K562 (cell line): ENCODE measurements at regions not wholly inside any gene's neighbourhood (a gene's known extent, or its start where the extent isn't known, plus 50 kb on each side); places are given as distances from the start of the nearest gene placed in this dataset.

Source experiments
- ATAC-seq: fragments of 200-7000 bp; cut with Tn5 transposase; 3 replicates; pipeline ENCODE4 v1.9.1; 2020; ENCODE audit warnings: moderate library complexity
- BruUV-seq: library from RNA; stranded (reverse); fragments of 400-500 nt; replicated peaks from 2 replicates; lab custom pipeline; 2021; lab: Mats Ljungman, UMichigan
- CTCF ChIA-PET: fragments of 300-600 bp; formaldehyde crosslinking; extraction: SDS; loops from one replicate; lab custom pipeline; 2021; ENCODE audit warnings: low intra/inter-chr PET ratio; lab: Yijun Ruan, JAX
- POLR2A ChIA-PET: fragments of 300-600, 350-650 bp; sonication (Branson Sonifier 250); formaldehyde crosslinking; extraction: SDS; loops from one replicate; lab custom pipeline; 2021; ENCODE audit warnings: antibody characterized with exemption, inconsistent platforms; lab: Yijun Ruan, JAX
- DNase-seq, 4 experiments: peaks; one replicate each; pipeline versions ENCODE4 v3.0.0 to v3.0.0-alpha.2; 2011 to 2018; ENCODE audit warnings: low spot score in 3 of 4, mixed read lengths in 3 of 4; ENCODE audit errors: extremely low read depth in 1 of 4
- FAIRE-seq: peaks from 2 replicates; lab custom pipeline; 2011; peaks lifted over from hg19 to GRCh38; lab: Jason Lieb, UNC
- H2AFZ ChIP-seq: 2 replicates; pipeline ENCODE4 v1.6.0; 2011; ENCODE audit warnings: low read depth, low read length, control low read depth, inconsistent platforms
- H3K27ac ChIP-seq: fragments of 200-600 bp; 3 replicates; pipeline ENCODE4 v1.8.0; 2011; ENCODE audit warnings: low read depth, mild to moderate bottlenecking, control low read depth, inconsistent platforms, low read length, moderate library complexity, mixed read lengths; ENCODE audit errors: extremely low read depth
- H3K27me3 ChIP-seq, 2 experiments: fragments of 300-600 bp in 1 of 2; 2 replicates in 1 of 2; 3 replicates in 1 of 2; pipeline versions ENCODE4 v1.6.0 to v1.8.0; 2011; ENCODE audit warnings: inconsistent platforms in 2 of 2, low read length in 2 of 2, mild to moderate bottlenecking in 1 of 2, mixed read lengths in 1 of 2, moderate library complexity in 1 of 2; ENCODE audit not compliant: control insufficient read depth in 2 of 2, insufficient read depth in 2 of 2
- H3K36me3 ChIP-seq: fragments of 300-600 bp; 3 replicates; pipeline ENCODE4 v1.8.0; 2011; ENCODE audit warnings: mild to moderate bottlenecking, low read length, inconsistent platforms; ENCODE audit not compliant: control insufficient read depth, insufficient read depth
- H3K4me1 ChIP-seq, 2 experiments: fragments of 200-600 bp in 1 of 2; replicated peaks in 1 of 2; 2 replicates in 1 of 2; 3 replicates in 1 of 2; pipeline versions ENCODE4 v1.5.1 to v1.8.0; 2011; ENCODE audit warnings: inconsistent platforms in 2 of 2, low read length in 2 of 2, mild to moderate bottlenecking in 1 of 2, mixed read lengths in 1 of 2, moderate library complexity in 1 of 2; ENCODE audit not compliant: control insufficient read depth in 2 of 2, insufficient read depth in 2 of 2
- H3K4me2 ChIP-seq: 2 replicates; pipeline ENCODE4 v1.6.1; 2011; ENCODE audit warnings: low read length, control low read depth, inconsistent platforms, mixed read lengths; ENCODE audit not compliant: insufficient read depth
- H3K4me3 ChIP-seq: fragments of 200-600 bp; sonication (generic), shearing (Covaris generic); 2 replicates; pipeline ENCODE4 v1.5.1; 2016; ENCODE audit warnings: control low read depth, inconsistent platforms
- H3K79me2 ChIP-seq: fragments of 200-600 bp; 3 replicates; pipeline ENCODE4 v1.8.0; 2011; ENCODE audit warnings: low read length, inconsistent platforms; ENCODE audit not compliant: control insufficient read depth, insufficient read depth
- H3K9ac ChIP-seq, 2 experiments: 2 replicates each; pipeline versions ENCODE4 v1.6.0 to v1.6.1; 2011; ENCODE audit warnings: low read depth in 2 of 2, low read length in 2 of 2, control low read depth in 1 of 2, inconsistent platforms in 1 of 2, mild to moderate bottlenecking in 1 of 2, mixed read lengths in 1 of 2; ENCODE audit not compliant: insufficient read depth in 1 of 2
- H3K9me1 ChIP-seq: one replicate; pipeline ENCODE4 v1.6.0; 2011; ENCODE audit warnings: inconsistent platforms, mild to moderate bottlenecking, low read length, moderate library complexity; ENCODE audit not compliant: control insufficient read depth, insufficient read depth
- H3K9me3 ChIP-seq: replicated peaks from 2 replicates; pipeline ENCODE4 v1.5.1; 2011; ENCODE audit warnings: low read depth, low read length, inconsistent platforms; ENCODE audit not compliant: control insufficient read depth, insufficient read depth
- H4K20me1 ChIP-seq: replicated peaks from 2 replicates; pipeline ENCODE4 v1.6.1; 2011; ENCODE audit warnings: low read length, inconsistent platforms, mixed read lengths; ENCODE audit not compliant: control insufficient read depth, insufficient read depth
- ATF4 ChIP-seq: fragments of 450-650 bp; formaldehyde crosslinking; IDR thresholded peaks from 2 replicates; pipeline ENCODE4 v1.4.0; 2022; ENCODE audit warnings: mild to moderate bottlenecking, moderate library complexity
- CTCFL ChIP-seq: IDR thresholded peaks from 2 replicates; pipeline ENCODE4 v1.6.1; 2011; ENCODE audit warnings: borderline replicate concordance, low read depth, mild to moderate bottlenecking, moderate library complexity, low read length; ENCODE audit not compliant: insufficient read depth, poor library complexity, severe bottlenecking
- DPF2 ChIP-seq: fragments of 450-650 bp; IDR thresholded peaks from 2 replicates; pipeline ENCODE4 v1.6.1; 2016
- MAZ ChIP-seq, 2 experiments: fragments of 450-650 bp in 1 of 2; sonication (generic) in 1 of 2; formaldehyde crosslinking; IDR thresholded peaks in 1 of 2; conservative IDR thresholded peaks in 1 of 2; 2 replicates each; pipeline versions ENCODE4 v1.4.0 to v1.5.0; 2020; ENCODE audit warnings: mild to moderate bottlenecking in 1 of 2, missing genetic modification reagents in 1 of 2
- MCM3 ChIP-seq: fragments of 450-650 bp; IDR thresholded peaks from 2 replicates; pipeline ENCODE4 v1.6.1; 2016
- PKNOX1 ChIP-seq: fragments of 450-650 bp; IDR thresholded peaks from 2 replicates; pipeline ENCODE4 v1.6.1; 2016
- SNAPC5 ChIP-seq: fragments of 250-450 bp; sonication (Bioruptor Pico); IDR thresholded peaks from 2 replicates; pipeline ENCODE4 v1.8.0; 2021; ENCODE audit warnings: moderate library complexity, mild to moderate bottlenecking, inconsistent platforms
- ZNF133 ChIP-seq: fragments of 250-450 bp; sonication (Bioruptor Pico); IDR thresholded peaks from 2 replicates; pipeline ENCODE4 v1.4.0; 2020; ENCODE audit warnings: mild to moderate bottlenecking
- ZNF253 ChIP-seq: fragments of 250-450 bp; sonication (Bioruptor Pico); conservative IDR thresholded peaks from 2 replicates; pipeline ENCODE4 v1.6.1; 2021; ENCODE audit warnings: mild to moderate bottlenecking
- WGBS: fragments of 100-300 bp; shearing (Covaris generic); methylation state at CpG from one replicate; pipeline ENCODE4 v1.1.6; 2016; ENCODE audit warnings: low coverage, mixed read lengths; ENCODE audit not compliant: insufficient coverage; ENCODE audit errors: missing lambda C conversion rate; 5-methylcytosine and 5-hydroxymethylcytosine counted together
- in situ Hi-C: fragments of 300-500 bp; cut with MboI; formaldehyde crosslinking; loops from 4 replicates; pipeline ENCODE4 v1.15.0; 2018; ENCODE audit warnings: inconsistent platforms, mixed read lengths
- intact Hi-C: fragments of 100-400 bp; cut with micrococcal nuclease; formaldehyde crosslinking; loops from 2 replicates; pipeline ENCODE4 v1.14.2; 2022

- intact Hi-C loops, result no loop called here
- H2AFZ ChIP-seq, result no peak overlapping the region
- DNase-seq (no peak), ATAC-seq (no peak), FAIRE-seq (no peak)
- no peaks in the 10 kb centered on the region for H4K20me1 ChIP-seq
- H3K27me3 ChIP-seq, result no peaks in the 10 kb centered on the region
- H3K27ac ChIP-seq, result no peak overlapping the region
- TF ChIP-seq SNAPC5 (CRISPR knock-in tag), result no peak
- TF ChIP-seq DPF2, result no peak
- no peak for TF ChIP-seq CTCFL
- no peak for TF ChIP-seq ZNF253 (CRISPR knock-in tag)
- TF ChIP-seq MCM3, result no peak
- H3K79me2 ChIP-seq, result no peaks in the 10 kb centered on the region
- no peaks in the 10 kb centered on the region for H3K36me3 ChIP-seq
- H3K9me1 ChIP-seq, result no peaks in the 10 kb centered on the region
- no peak overlapping the region for H3K9ac ChIP-seq
- in situ Hi-C loops, result no loop called here
- ChIA-PET CTCF (no interaction called here), POLR2A (no interaction called here)
- BruUV-seq, result no TSS peak
- no peak overlapping the region for H3K4me2 ChIP-seq
- H3K9me3 ChIP-seq, result no peaks in the 10 kb centered on the region
- no peaks in the 10 kb centered on the region for H3K4me1 ChIP-seq
- no peak overlapping the region for H3K4me3 ChIP-seq
Measured at GRCh38 chr5:166758151-166758550, 1533.3 kb upstream of the WWC1 start.

GRCh38 chr5:166767858-166768257 is 1523.6 kb upstream of the WWC1 start:
- Histone ChIP-seq H3K27me3 (no peaks in the 10 kb centered on the region), H3K36me3 (no peaks in the 10 kb centered on the region), H2AFZ (no peak overlapping the region), H4K20me1 (no peaks in the 10 kb centered on the region), H3K9me3 (no peaks in the 10 kb centered on the region), H3K79me2 (no peaks in the 10 kb centered on the region), H3K27ac (no peak overlapping the region), H3K4me2 (no peak overlapping the region), H3K4me3 (no peak overlapping the region), H3K9me1 (no peaks in the 10 kb centered on the region), H3K4me1 (no peaks in the 10 kb centered on the region), H3K9ac (no peak overlapping the region)
- ATAC-seq (no peak), DNase-seq (no peak), FAIRE-seq (no peak)
- BruUV-seq, result no TSS peak
- WGBS, result 0% methylated on average over 5 of the region's 5 CpGs
- intact Hi-C loops, result no loop called here
- ChIA-PET POLR2A (no interaction called here), CTCF (no interaction called here)
- in situ Hi-C loops, result no loop called here
- TF ChIP-seq ZNF133 (CRISPR knock-in tag), result no peak
- no peak for TF ChIP-seq PKNOX1
- TF ChIP-seq ATF4 (CRISPR knock-in tag), result no peak
- TF ChIP-seq MAZ (CRISPR knock-in tag; conservative IDR thresholded peaks at IDR 0.05 in 1 of 2, IDR thresholded peaks at IDR 0.05 in 1 of 2), result no peak
